C4-2B (cell line): ENCODE measurements at regions not wholly inside any gene's neighbourhood (a gene's known extent, or its start where the extent isn't known, plus 50 kb on each side); places are given as distances from the start of the nearest gene placed in this dataset.

Experiments
- ZFX ChIP-seq: fragments of 450-650 bp; IDR thresholded peaks from 2 replicates; pipeline ENCODE4 v1.6.1; 2017
- TF ChIP-seq, protein P1 (sequence below): fragments of 450-650 bp; conservative IDR thresholded peaks from 2 replicates; pipeline ENCODE4 v1.5.1; 2017; ENCODE audit warnings: mild to moderate bottlenecking

DNA sequence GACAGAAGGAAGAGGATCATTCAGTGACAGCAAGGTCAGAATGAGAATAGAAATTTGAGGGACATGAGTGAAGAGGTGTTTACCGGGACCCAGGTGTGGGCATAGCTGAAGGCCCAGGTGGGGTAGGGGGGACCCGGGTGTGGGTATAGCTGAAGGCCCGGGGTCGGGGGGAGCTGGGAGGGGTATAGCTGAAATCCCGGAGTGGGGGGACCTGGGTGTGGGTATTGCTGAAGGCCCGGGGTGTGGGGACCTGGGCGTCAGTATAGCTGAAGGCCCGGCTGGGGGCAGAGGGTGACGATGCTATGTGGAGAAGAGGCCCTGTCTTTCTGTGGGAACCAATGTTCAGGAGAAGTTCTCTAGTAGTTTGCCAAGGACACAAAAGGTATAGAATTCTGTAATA is 183.0 kb upstream of the PITRM1 start:
- TF ChIP-seq, protein P1, sequence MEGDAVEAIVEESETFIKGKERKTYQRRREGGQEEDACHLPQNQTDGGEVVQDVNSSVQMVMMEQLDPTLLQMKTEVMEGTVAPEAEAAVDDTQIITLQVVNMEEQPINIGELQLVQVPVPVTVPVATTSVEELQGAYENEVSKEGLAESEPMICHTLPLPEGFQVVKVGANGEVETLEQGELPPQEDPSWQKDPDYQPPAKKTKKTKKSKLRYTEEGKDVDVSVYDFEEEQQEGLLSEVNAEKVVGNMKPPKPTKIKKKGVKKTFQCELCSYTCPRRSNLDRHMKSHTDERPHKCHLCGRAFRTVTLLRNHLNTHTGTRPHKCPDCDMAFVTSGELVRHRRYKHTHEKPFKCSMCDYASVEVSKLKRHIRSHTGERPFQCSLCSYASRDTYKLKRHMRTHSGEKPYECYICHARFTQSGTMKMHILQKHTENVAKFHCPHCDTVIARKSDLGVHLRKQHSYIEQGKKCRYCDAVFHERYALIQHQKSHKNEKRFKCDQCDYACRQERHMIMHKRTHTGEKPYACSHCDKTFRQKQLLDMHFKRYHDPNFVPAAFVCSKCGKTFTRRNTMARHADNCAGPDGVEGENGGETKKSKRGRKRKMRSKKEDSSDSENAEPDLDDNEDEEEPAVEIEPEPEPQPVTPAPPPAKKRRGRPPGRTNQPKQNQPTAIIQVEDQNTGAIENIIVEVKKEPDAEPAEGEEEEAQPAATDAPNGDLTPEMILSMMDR, result no peak
- no peak for TF ChIP-seq ZFX
